ENCODE measurements at regions not wholly inside any gene's neighbourhood (a gene's known extent, or its start where the extent isn't known, plus 50 kb on each side); places are given as distances from the start of the nearest gene placed in this dataset.

DNA sequence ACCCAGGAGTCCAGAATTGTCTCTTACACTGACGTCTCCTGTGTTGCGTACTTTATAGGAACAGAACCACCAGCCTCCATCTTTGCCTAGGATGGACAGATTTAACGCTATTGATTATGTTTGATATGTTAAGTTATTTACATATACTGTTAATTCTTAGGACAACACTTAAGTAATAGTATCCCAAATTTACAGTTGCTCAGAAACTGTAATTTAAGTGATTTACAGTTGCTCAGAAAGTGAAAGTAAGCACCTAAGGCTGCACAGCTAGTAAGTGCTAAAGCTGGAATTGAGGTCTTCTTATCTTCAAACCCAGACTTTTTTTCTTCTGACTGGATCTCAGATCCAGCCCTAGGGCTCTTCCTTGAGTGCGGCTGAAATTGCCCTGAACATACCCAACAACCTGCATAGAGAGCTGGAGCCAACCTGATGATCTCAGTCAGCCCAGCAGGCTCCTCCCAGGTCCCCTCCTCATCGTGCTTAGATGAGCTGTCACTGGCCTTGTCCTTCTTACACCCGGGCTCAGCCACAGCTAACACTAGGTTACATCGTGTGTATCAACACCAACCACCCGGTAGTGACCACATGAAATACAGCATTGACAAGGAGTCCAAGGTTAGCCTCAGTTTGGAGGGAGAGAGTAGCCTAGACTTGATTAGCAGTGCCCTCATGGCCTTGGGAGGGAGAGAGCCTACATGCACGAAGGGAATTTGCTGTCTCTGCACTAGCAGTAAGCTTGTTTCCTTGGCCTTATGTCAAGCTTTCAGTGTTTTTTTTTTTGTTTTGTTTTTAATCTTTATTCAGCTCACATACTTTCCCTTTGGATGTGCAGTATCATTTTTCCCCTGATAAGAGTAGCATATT, 111.1 kb upstream of the ARHGAP5 start:
- no peak for DNase-seq (ENCODE audit: low read depth)

- no peak for DNase-seq (ENCODE audit: low read depth)
Observed at GRCh38 chr14:31966896-31967668, 110.0 kb upstream of the ARHGAP5 start.

- no peak for DNase-seq (ENCODE audit: low read depth)
Observed at GRCh38 chr14:31967669-31967975, 109.5 kb upstream of the ARHGAP5 start.

DNA sequence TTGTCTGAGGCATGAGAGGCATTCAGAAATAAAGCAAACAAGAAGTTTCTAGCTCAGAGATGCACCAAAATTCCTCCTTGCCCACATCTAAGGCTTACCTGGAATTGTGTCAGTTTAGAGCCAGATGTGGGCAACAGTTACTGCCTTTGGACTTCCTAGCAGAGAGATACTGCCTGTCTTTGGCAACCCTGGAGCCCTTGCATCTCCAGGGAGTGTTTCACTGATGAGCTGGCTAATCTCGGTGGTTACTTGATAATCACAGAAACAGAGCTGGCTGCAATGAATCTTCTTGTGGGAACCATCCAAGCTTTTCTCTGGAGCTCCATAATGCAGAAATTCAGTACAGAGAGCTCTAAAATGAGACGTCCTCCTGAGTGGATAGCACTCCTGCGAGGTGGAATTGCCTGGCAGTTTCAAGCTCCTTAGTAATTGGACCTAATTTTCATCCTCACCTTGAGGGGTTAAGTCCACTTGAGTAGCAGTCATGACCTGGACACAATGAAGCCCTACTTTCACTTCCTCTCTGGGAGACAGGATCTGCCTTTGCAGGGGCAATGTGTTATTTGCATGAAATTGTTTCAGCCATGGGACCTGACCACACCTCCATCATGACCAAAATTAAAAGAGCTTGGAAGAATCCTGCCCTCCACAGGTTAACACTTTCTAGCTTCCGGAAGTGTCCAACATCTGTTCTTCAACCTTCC, 108.8 kb upstream of the ARHGAP5 start:
- no peak for DNase-seq (ENCODE audit: low read depth)

DNA sequence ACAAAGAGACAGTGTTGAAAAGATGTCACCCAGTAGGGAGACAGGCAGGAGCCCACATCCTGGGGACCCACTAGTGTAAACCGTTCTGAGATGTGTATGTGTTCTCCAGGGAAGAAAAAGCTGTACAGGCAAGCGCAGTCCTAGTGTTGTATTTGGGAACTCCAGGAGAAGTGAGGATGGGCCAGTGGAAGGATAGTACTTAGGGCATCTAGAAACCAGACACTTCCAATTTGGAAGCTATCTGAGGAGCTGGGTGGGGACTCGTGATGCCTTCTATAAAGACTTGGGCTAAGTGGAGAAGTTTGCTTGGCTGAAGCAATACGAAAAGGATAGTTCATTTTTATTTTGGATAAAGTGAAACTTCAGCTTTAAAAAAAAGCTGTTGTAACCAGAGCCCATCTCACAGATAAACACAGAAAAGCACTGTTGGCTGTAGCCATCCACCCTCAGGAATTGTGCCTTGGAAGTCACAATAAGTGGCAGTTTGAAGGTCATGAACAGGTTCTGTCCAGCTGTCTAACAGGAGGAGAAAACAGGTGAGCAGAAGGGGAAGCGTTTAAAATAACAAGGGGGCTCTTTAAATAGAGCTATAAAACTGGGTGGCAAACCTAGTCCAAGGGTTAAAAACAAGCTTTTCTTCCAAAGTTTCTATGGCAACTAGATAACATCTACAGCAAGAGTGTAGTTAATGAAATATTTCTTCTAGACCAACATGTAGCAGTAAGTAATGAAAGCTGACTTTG, 108.0 kb upstream of the ARHGAP5 start:
- DNase-seq (ENCODE audit: low read depth): no peak

- DNase-seq (ENCODE audit: low read depth): no peak
Observed at GRCh38 chr14:31969699-31970240, 107.3 kb upstream of the ARHGAP5 start.

DNA sequence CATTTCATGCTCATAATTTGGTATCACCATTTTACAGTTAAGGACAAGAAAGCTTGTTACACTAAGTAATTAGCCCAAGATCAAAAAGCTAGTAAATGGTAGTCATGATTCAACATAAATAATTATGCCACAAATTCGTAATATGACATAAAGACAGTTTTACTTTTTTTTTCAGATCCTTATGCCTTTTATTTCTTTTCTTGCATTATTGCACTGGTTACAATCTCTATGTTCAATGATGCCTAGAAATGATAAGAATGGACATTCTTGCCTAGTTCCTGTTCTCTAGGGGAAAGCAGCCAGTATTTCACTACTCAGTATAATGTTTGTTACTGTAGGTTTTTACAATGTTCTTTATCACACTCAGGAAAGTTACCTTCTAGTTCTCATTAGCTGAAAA, 106.4 kb upstream of the ARHGAP5 start:
- no peak for DNase-seq (ENCODE audit: low read depth)

GRCh38 chr14:31971612-31972011, 105.5 kb upstream of the ARHGAP5 start:
- no peak for DNase-seq (ENCODE audit: low read depth)

- no peak for DNase-seq (ENCODE audit: low read depth)
Observed at GRCh38 chr14:31977001-31977556, 100.0 kb upstream of the ARHGAP5 start.

- DNase-seq (ENCODE audit: low read depth): no peak
Observed at GRCh38 chr14:31978423-31978822, 98.7 kb upstream of the ARHGAP5 start.

DNA sequence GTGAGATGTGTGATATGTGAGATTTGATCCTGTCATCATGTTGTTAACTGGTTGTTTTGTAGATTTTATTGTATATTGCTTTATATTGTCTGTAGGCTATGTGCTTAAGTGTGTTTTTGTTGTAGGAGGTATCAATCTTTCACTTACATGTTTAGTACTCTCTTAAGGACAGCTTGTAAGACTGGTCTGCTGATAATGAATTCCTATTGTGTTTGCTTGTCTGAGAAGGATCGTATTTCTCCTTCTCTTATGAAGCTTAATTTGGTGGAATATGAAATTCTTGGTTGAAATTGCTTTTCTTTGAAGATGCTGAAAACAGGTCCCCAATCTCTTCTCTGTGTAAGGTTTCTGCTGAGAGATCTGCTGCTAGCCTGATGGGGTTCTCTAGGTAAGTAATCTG, 94.5 kb upstream of the ARHGAP5 start:
- no peak for DNase-seq (ENCODE audit: low read depth)

DNA sequence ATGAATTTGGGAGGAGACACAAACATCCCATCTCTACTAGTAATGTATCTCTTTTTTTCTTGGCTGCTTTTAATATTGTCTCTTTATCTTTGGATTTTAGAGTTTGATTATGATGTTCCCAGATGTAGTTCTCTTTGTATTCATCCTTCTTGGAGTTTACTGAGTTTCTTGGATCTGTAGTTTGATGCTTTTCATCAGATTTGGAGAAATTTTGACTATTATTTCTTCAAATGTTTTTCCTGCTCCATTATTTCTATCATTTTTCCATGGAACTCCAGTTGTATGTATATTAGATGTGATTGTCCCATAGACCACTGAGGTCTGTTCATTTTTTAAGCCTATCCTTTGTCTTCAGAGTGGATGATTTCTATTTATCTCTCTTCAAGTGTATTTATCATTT, 90.7 kb upstream of the ARHGAP5 start:
- DNase-seq (ENCODE audit: low read depth): no peak

DNA sequence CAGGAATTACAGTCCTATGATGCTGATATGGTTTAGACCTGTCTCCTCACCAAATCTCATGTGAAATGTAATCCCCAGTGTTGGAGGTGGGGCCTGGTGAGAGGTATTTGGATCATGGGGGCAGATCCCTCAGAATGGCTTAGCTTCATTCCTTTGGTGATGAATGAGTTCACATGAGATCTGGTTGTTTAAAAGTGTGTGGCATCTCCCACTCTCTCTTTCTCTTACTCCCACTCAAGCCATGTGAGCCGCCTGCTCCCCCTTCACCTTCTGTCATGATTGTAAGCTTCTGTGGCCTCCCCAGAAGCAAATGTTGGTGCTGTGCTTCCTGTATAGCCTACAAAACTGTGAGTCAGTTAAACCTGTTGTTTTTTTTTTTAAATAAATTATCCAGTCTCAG, 89.4 kb upstream of the ARHGAP5 start:
- no peak for DNase-seq (ENCODE audit: low read depth)

DNA sequence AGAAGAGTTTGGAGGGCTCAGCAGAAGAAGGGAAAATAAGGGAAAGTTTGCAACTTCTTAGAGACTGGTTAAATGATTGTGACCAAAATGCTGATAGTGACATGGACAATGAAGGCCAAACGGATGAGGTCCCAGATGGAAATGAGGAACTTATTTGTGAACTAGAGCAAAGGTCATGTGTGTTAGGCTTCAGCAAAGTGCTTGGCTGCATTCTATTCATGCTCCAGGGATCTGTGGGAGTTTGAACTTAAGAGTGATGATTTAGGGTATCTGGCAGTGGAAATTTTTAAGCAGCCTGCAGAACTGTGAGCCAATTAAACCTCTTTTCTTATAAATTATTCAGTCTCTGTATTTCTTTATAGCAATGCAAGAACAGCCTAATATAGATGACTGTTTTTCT, 88.9 kb upstream of the ARHGAP5 start:
- no peak for DNase-seq (ENCODE audit: low read depth)

DNA sequence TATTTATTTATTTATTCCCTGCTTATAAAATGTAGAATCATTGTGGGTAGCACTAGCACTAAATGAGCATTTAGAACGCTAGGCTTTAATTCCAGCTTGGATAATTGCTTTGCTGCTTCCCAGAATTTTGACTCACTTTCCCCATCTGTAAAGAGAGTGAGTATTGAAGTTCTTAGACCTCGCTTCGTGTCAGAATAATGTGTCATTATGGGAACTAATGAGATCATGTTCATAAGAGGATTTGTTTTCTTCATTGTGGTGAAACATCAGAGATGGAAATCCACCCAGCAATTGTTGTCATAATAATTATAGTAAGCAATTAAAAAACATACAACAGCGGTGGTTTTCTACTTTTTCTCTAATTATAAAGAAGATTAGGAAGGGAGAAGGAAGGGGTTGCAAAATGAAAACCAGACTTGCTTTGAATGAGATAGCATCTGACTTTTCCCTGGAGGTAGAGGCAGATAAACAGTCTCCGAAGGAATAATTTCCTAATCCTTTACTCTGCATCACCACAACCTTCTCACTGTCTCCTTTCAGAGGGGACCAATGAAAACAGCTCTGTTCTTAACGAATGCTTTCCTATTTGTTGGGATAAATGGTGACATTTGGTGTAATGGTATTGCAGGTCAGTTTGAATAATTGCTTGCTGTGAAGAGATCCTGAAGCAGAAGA, 86.8 kb upstream of the ARHGAP5 start:
- DNase-seq (ENCODE audit: low read depth): no peak

GRCh38 chr14:31990926-31991572, 86.1 kb upstream of the ARHGAP5 start:
- DNase-seq (ENCODE audit: low read depth): no peak

GRCh38 chr14:31992011-31992447, 85.1 kb upstream of the ARHGAP5 start:
- no peak for DNase-seq (ENCODE audit: low read depth)

DNA sequence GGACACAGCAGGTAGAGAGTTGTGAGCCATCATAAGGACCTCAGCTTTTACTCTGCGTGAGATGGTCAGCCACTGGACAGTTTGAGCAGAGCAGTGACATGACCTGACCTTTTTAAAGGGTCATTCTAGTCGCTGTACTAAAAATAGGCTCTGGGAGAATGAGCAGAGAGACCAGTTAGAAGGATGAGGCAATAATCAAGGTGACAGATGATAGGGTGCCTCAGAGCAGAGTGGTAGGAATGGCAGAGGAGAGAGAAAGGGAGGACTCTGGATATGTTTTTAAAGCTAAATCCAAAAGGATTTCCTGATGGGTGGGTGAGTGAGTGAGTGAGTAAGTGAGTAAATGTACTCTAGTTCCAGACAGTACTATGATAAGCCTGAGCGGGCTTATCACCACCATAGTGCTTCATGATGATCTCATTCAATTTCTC, 83.6 kb upstream of the ARHGAP5 start:
- DNase-seq (ENCODE audit: low read depth): no peak

DNA sequence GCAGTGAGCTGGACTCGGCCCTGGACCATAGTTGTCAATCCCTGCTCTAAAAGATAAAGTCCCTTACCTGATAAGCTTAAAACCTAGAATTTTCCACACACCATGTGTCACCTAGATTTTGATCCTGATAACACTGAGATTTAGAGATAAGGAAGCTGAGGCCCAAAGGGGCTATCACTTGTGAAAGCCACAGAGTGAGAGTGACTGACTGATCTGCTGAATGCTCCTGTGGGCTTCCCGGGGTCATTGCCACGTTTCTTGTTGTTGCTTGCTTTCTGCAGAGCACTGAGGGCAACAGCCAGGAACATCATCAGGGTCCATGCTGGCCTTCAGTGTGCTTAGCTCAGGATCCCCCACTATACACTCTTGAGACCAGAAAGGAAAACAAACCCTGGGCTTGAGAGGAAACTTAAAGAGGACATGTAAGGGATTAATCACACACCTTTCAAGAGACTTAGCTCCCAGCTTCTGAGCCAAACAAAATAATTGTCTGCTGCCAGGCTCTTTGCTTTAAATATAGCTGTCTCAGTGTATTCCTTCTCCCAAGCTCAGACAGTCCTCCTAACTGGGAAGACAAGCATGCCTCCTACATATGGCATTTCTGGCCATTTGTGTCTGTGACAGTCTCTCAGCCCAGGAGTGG, 82.6 kb upstream of the ARHGAP5 start:
- no peak for DNase-seq (ENCODE audit: low read depth)

GRCh38 chr14:32003585-32003984, 73.5 kb upstream of the ARHGAP5 start:
- no peak for DNase-seq (ENCODE audit: low read depth)
